IMR-90 (cell line): ENCODE measurements at regions not wholly inside any gene's neighbourhood (a gene's known extent, or its start where the extent isn't known, plus 50 kb on each side); places are given as distances from the start of the nearest gene placed in this dataset.

Experiments used
- ATAC-seq: fragments of 200-7000 bp; cut with Tn5 transposase; 2 replicates; pipeline ENCODE4 v1.9.1; 2020; ENCODE audit warnings: low read depth, mild to moderate bottlenecking, moderate library complexity
- BruUV-seq: library from RNA; stranded (reverse); fragments of 400-500 nt; replicated peaks from 2 replicates; lab custom pipeline; 2021; lab: Mats Ljungman, UMichigan
- CTCF ChIA-PET: fragments of 300-600 bp; formaldehyde crosslinking; extraction: SDS; loops from one replicate; lab custom pipeline; 2021; ENCODE audit warnings: antibody characterized with exemption; lab: Yijun Ruan, JAX
- POLR2A ChIA-PET: fragments of 300-600 bp; sonication (Branson Sonifier 250); formaldehyde crosslinking; loops from one replicate; lab custom pipeline; 2022; ENCODE audit warnings: antibody characterized with exemption; ENCODE audit not compliant: unreplicated experiment; lab: Charles Lee
- DNase-seq: peaks from one replicate; pipeline ENCODE4 v3.0.0; 2013
- H2AFZ ChIP-seq: replicated peaks from 2 replicates; pipeline ENCODE3; 2013; ENCODE audit warnings: low read length, mild to moderate bottlenecking; ENCODE audit not compliant: poor library complexity
- H2AK5ac ChIP-seq: 2 replicates; pipeline ENCODE4 v1.6.1; 2013; ENCODE audit warnings: low read depth, low read length, inconsistent platforms
- H2AK9ac ChIP-seq: replicated peaks from 2 replicates; pipeline ENCODE3; 2013; ENCODE audit warnings: mild to moderate bottlenecking, low read depth, low read length, moderate library complexity; ENCODE audit not compliant: poor library complexity
- H2BK120ac ChIP-seq: 2 replicates; pipeline ENCODE4 v1.6.1; 2013; ENCODE audit warnings: low read depth, low read length, inconsistent platforms
- H2BK15ac ChIP-seq: 3 replicates; pipeline ENCODE4 v1.6.1; 2013; ENCODE audit warnings: low read depth, low read length, inconsistent platforms
- H2BK20ac ChIP-seq: 2 replicates; pipeline ENCODE4 v1.6.1; 2013; ENCODE audit warnings: low read depth, mild to moderate bottlenecking, inconsistent platforms, low read length, moderate library complexity
- H2BK5ac ChIP-seq: 2 replicates; pipeline ENCODE4 v1.6.1; 2013; ENCODE audit warnings: mild to moderate bottlenecking, low read depth, low read length, inconsistent platforms; ENCODE audit not compliant: poor library complexity, severe bottlenecking
- H3K14ac ChIP-seq: replicated peaks from 2 replicates; pipeline ENCODE4 v1.6.1; 2013; ENCODE audit warnings: low read depth, low read length, inconsistent platforms
- H3K18ac ChIP-seq: 2 replicates; pipeline ENCODE4 v1.6.1; 2013; ENCODE audit warnings: low read depth, low read length, control low read depth
- H3K23ac ChIP-seq: 2 replicates; pipeline ENCODE4 v1.6.1; 2013; ENCODE audit warnings: low read depth, low read length, inconsistent platforms
- H3K27ac ChIP-seq: 2 replicates; pipeline ENCODE4 v1.5.1; 2013; ENCODE audit warnings: mild to moderate bottlenecking, control low read depth, low read length; ENCODE audit not compliant: insufficient read depth
- H3K27me3 ChIP-seq: 2 replicates; pipeline ENCODE4 v1.6.1; 2013; ENCODE audit warnings: low read length; ENCODE audit not compliant: control insufficient read depth, insufficient read depth
- H3K36me3 ChIP-seq: 2 replicates; pipeline ENCODE4 v1.6.1; 2013; ENCODE audit warnings: low read length, mixed read lengths; ENCODE audit not compliant: control insufficient read depth, insufficient read depth
- H3K4ac ChIP-seq: 2 replicates; pipeline ENCODE4 v1.6.1; 2013; ENCODE audit warnings: low read depth, low read length, inconsistent platforms
- H3K4me1 ChIP-seq: 2 replicates; pipeline ENCODE4 v1.6.1; 2013; ENCODE audit warnings: low read length, mixed read lengths; ENCODE audit not compliant: control insufficient read depth, insufficient read depth
- H3K4me2 ChIP-seq: 2 replicates; pipeline ENCODE4 v1.6.1; 2013; ENCODE audit warnings: low read depth, mild to moderate bottlenecking, control low read depth, low read length, moderate library complexity
- H3K4me3 ChIP-seq: 2 replicates; pipeline ENCODE4 v1.5.1; 2013; ENCODE audit warnings: low read depth, mild to moderate bottlenecking, control low read depth, low read length, moderate library complexity; ENCODE audit not compliant: insufficient read depth
- H3K56ac ChIP-seq: 2 replicates; pipeline ENCODE4 v1.6.1; 2013; ENCODE audit warnings: low read length, inconsistent platforms; ENCODE audit not compliant: insufficient read depth; ENCODE audit errors: extremely low read depth
- H3K79me1 ChIP-seq, 2 experiments: 2 replicates each; pipeline ENCODE4 v1.6.1; 2013; ENCODE audit warnings: low read length in 2 of 2, inconsistent platforms in 1 of 2, low read depth in 1 of 2
- H3K9ac ChIP-seq: 2 replicates; pipeline ENCODE4 v1.6.1; 2013; ENCODE audit warnings: low read depth, low read length, control low read depth
- H3K9me1 ChIP-seq: 2 replicates; pipeline ENCODE4 v1.6.1; 2013; ENCODE audit warnings: low read length, inconsistent platforms; ENCODE audit not compliant: insufficient read depth
- H3K9me3 ChIP-seq: 2 replicates; pipeline ENCODE4 v1.6.1; 2013; ENCODE audit warnings: low read length; ENCODE audit not compliant: control insufficient read depth, insufficient read depth
- H4K20me1 ChIP-seq: 2 replicates; pipeline ENCODE4 v1.6.1; 2013; ENCODE audit warnings: low read length, inconsistent platforms; ENCODE audit not compliant: insufficient read depth
- H4K5ac ChIP-seq: 2 replicates; pipeline ENCODE4 v1.6.1; 2013; ENCODE audit warnings: mild to moderate bottlenecking, low read depth, low read length, control low read depth
- H4K8ac ChIP-seq, 2 experiments: 2 replicates each; pipeline ENCODE4 v1.6.1; 2013; ENCODE audit warnings: low read depth in 2 of 2, low read length in 2 of 2, control low read depth in 1 of 2, inconsistent platforms in 1 of 2
- H4K91ac ChIP-seq: 2 replicates; pipeline ENCODE4 v1.6.1; 2013; ENCODE audit warnings: low read depth, low read length, inconsistent platforms; ENCODE audit not compliant: insufficient read depth
- BHLHE40 ChIP-seq: fragments of 150-350 bp; IDR thresholded peaks from 2 replicates; pipeline ENCODE4 v1.6.1; 2016; ENCODE audit warnings: mild to moderate bottlenecking, low read depth, low read length
- CEBPB ChIP-seq: IDR thresholded peaks from 2 replicates; pipeline ENCODE4 v1.6.1; 2012; ENCODE audit warnings: low read depth, low read length, improper control_type of control experiment
- CHD1 ChIP-seq: IDR thresholded peaks from 2 replicates; pipeline ENCODE4 v1.6.1; 2012; ENCODE audit warnings: low read depth, low read length, improper control_type of control experiment
- CTCF ChIP-seq: conservative IDR thresholded peaks from 2 replicates; pipeline ENCODE4 v1.5.1; 2012; ENCODE audit warnings: mild to moderate bottlenecking, low read depth, low read length, improper control_type of control experiment
- FOS ChIP-seq: fragments of 150-350 bp; IDR thresholded peaks from 2 replicates; pipeline ENCODE4 v1.6.1; 2016; ENCODE audit warnings: low read depth, low read length
- MAZ ChIP-seq: IDR thresholded peaks from 2 replicates; pipeline ENCODE4 v1.6.1; 2012; ENCODE audit warnings: low read depth, mild to moderate bottlenecking, low read length, improper control_type of control experiment, moderate library complexity, borderline replicate concordance
- MXI1 ChIP-seq: IDR thresholded peaks from 2 replicates; pipeline ENCODE4 v1.6.1; 2012; ENCODE audit warnings: low read depth, mild to moderate bottlenecking, low read length, moderate library complexity, borderline replicate concordance
- NFE2L2 ChIP-seq: fragments of 150-350 bp; IDR thresholded peaks from 2 replicates; pipeline ENCODE4 v1.6.1; 2016; ENCODE audit warnings: low read depth, mild to moderate bottlenecking, low read length
- POLR2A ChIP-seq: IDR thresholded peaks from 2 replicates; pipeline ENCODE4 v1.6.1; 2012; ENCODE audit warnings: mild to moderate bottlenecking, low read depth, low read length
- RAD21 ChIP-seq: IDR thresholded peaks from 2 replicates; pipeline ENCODE4 v1.6.1; 2012; ENCODE audit warnings: low read length, improper control_type of control experiment
- RCOR1 ChIP-seq: IDR thresholded peaks from 2 replicates; pipeline ENCODE4 v1.6.1; 2012; ENCODE audit warnings: mild to moderate bottlenecking, low read length, improper control_type of control experiment; ENCODE audit not compliant: insufficient replicate concordance
- RFX5 ChIP-seq: IDR thresholded peaks from 2 replicates; pipeline ENCODE4 v1.8.0; 2012; ENCODE audit warnings: low read depth, mild to moderate bottlenecking, low read length, moderate library complexity
- SMC3 ChIP-seq: fragments of 150-350 bp; IDR thresholded peaks from 2 replicates; pipeline ENCODE4 v1.6.1; 2016; ENCODE audit warnings: low read depth, mild to moderate bottlenecking, antibody characterized with exemption, low read length, moderate library complexity
- USF2 ChIP-seq: fragments of 150-350 bp; IDR thresholded peaks from 2 replicates; pipeline ENCODE4 v1.6.1; 2017; ENCODE audit warnings: mild to moderate bottlenecking, antibody characterized with exemption, low read length, low read depth
- WGBS, 2 experiments: methylation state at CpG; one replicate each; pipeline versions ENCODE4 v1.1.5 to v1.1.7; 2013; ENCODE audit warnings: missing lambda C conversion rate in 2 of 2; ENCODE audit not compliant: insufficient read length in 1 of 2; ENCODE audit errors: extremely low coverage in 2 of 2; 5-methylcytosine and 5-hydroxymethylcytosine counted together
- dilution Hi-C: fragments of 300-500 bp; cut with HindIII; formaldehyde crosslinking; loops from one replicate; pipeline ENCODE4 v1.14.3; 2018; ENCODE audit warnings: low sequenced_read_pairs; ENCODE audit not compliant: unreplicated experiment
- in situ Hi-C: fragments of 300-500 bp; cut with MboI; formaldehyde crosslinking; loops from 3 replicates; pipeline ENCODE4 v1.14.3; 2019; ENCODE audit warnings: low sequenced_read_pairs, inconsistent platforms, mixed read lengths
- intact Hi-C: fragments of 100-400 bp; cut with micrococcal nuclease; formaldehyde crosslinking; loops from 2 replicates; pipeline ENCODE4 v1.10.0; 2022

- CTCF ChIA-PET: no interaction called here
- no peak overlapping the region for H2BK20ac ChIP-seq
- no peak overlapping the region for H3K23ac ChIP-seq
- no peaks in the 10 kb centered on the region for H3K79me1 ChIP-seq
- H4K91ac ChIP-seq: no peak overlapping the region
- no peak overlapping the region for H2BK15ac ChIP-seq
- no peak overlapping the region for H3K27ac ChIP-seq
- DNase-seq: no peak
- no peak overlapping the region for H2AK9ac ChIP-seq
- H2BK120ac ChIP-seq: no peak overlapping the region
- H4K5ac ChIP-seq: no peak overlapping the region
- intact Hi-C loops: no loop called here
- no peak overlapping the region for H3K14ac ChIP-seq
- no peak overlapping the region for H3K56ac ChIP-seq
- TF ChIP-seq CEBPB: no peak
- no peak for TF ChIP-seq MAZ
- no peak for TF ChIP-seq RCOR1
- TF ChIP-seq BHLHE40: no peak
- no peak for TF ChIP-seq MXI1
- TF ChIP-seq USF2: no peak
- TF ChIP-seq FOS: no peak
- TF ChIP-seq CTCF: no peak
- TF ChIP-seq CHD1: no peak
- no peak for TF ChIP-seq RAD21
- TF ChIP-seq POLR2A: no peak
- no peak for TF ChIP-seq SMC3
- TF ChIP-seq NFE2L2: no peak
- TF ChIP-seq RFX5: no peak
- H3K4me2 ChIP-seq: no peak overlapping the region
- no peaks in the 10 kb centered on the region for H4K20me1 ChIP-seq
- dilution Hi-C loops: no loop called here
- no peak overlapping the region for H2AFZ ChIP-seq
- POLR2A ChIA-PET: no interaction called here
- H4K8ac ChIP-seq: no peak overlapping the region
- H3K18ac ChIP-seq: no peak overlapping the region
- no peak overlapping the region for H3K9ac ChIP-seq
- in situ Hi-C loops: no loop called here
- no peaks in the 10 kb centered on the region for H3K9me3 ChIP-seq
- no CpG with 5 or more reads among the region's 1 CpG for WGBS, 2 experiments
- no TSS peak for BruUV-seq
- H3K4me3 ChIP-seq: no peak overlapping the region
- no peaks in the 10 kb centered on the region for H3K36me3 ChIP-seq
- no peak overlapping the region for H3K4ac ChIP-seq
- no peaks in the 10 kb centered on the region; the same call in 1 of the 2 replicates for H3K9me1 ChIP-seq
- ATAC-seq: no peak
- H2BK5ac ChIP-seq: no peak overlapping the region
- H3K27me3 ChIP-seq: no peaks in the 10 kb centered on the region
- H3K4me1 ChIP-seq: no peaks in the 10 kb centered on the region
- H2AK5ac ChIP-seq: no peak overlapping the region
Measured at GRCh38 chr1:30257322-30257721, 466.1 kb downstream of the MATN1 start.
